PFSK-1 (cell line): ENCODE measurements at regions not wholly inside any gene's neighbourhood (a gene's known extent, or its start where the extent isn't known, plus 50 kb on each side); places are given as distances from the start of the nearest gene placed in this dataset.

Experiments used
- FOXP2 ChIP-seq: optimal IDR thresholded peaks from 2 replicates; pipeline ENCODE3; 2011; ENCODE audit warnings: borderline replicate concordance, control low read depth, inconsistent platforms; ENCODE audit not compliant: insufficient read depth; ENCODE audit errors: extremely low read length, extremely low read depth
- POLR2AphosphoS5 ChIP-seq: IDR thresholded peaks from 2 replicates; pipeline ENCODE4 v1.6.1; 2012; ENCODE audit warnings: low read depth, mild to moderate bottlenecking, control low read depth, low read length, moderate library complexity
- REST ChIP-seq, 2 experiments: IDR thresholded peaks; 2 replicates each; pipeline versions ENCODE4 v1.6.1 to v1.8.0; 2011 to 2012; ENCODE audit warnings: low read depth in 2 of 2, low read length in 2 of 2, control low read depth in 1 of 2, inconsistent platforms in 1 of 2, mild to moderate bottlenecking in 1 of 2, moderate library complexity in 1 of 2; ENCODE audit not compliant: insufficient read depth in 1 of 2
- SIN3A ChIP-seq: IDR thresholded peaks from 2 replicates; pipeline ENCODE4 v1.6.1; 2012; ENCODE audit warnings: mild to moderate bottlenecking, low read length, moderate library complexity, borderline replicate concordance; ENCODE audit not compliant: insufficient read depth
- TAF1 ChIP-seq: IDR thresholded peaks from 2 replicates; pipeline ENCODE4 v1.6.1; 2012; ENCODE audit warnings: low read length, control low read depth, borderline replicate concordance; ENCODE audit not compliant: insufficient read depth

DNA sequence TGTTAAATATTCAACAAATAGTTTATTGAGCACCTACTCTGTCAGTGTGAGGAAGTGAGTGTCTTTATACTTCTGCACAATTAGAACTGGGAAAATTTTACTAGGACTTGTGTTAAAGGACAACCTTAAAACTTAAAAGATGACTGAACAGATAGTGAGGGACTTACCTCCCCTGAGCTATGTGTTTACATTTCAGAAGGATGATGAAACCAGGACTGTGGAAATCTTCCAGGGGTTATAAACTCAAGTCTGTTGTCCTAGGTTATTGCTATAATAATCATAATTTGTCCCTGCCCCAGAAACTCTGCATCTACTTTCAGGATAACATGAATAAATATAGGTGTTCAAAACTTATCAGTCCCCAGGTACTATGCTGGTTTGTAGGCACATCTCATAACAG, 261.0 kb upstream of the MKLN1 start:
- TF ChIP-seq TAF1 (no peak), FOXP2 (no peak), SIN3A (no peak), POLR2AphosphoS5 (no peak), REST (IDR thresholded peaks at IDR 0.05; ENCODE audit: insufficient read depth in 1 of 2, low read depth in 2 of 2, low read length in 2 of 2) (no peak)

DNA sequence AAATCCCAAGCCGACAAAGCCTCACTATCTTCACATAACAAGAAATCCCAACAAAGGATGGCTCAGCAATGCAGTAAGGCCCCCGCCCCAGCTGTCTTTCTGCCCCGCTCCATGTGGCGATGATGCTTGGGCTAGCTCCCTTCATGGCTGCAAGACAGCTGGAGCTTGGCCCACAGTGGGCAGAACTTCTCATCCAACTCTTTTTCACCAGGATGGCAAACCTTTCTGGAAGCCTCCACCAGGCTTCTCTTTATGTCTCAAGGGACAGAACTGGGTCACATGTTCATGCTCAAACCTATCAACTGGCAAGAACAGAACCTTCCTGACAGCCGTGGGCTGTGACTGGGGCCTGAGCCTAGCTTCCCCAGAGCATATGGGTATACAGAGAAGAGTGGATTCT, 260.5 kb upstream of the MKLN1 start:
- TF ChIP-seq TAF1 (no peak), REST (IDR thresholded peaks at IDR 0.05; ENCODE audit: insufficient read depth in 1 of 2, low read depth in 2 of 2, low read length in 2 of 2) (no peak), SIN3A (no peak), POLR2AphosphoS5 (no peak), FOXP2 (no peak)

- TF ChIP-seq TAF1 = no peak
Observed at GRCh38 chr7:131068604-131069021, 259.1 kb upstream of the MKLN1 start.

GRCh38 chr7:131071786-131072504, 255.7 kb upstream of the MKLN1 start:
- TF ChIP-seq SIN3A = no peak
- TF ChIP-seq REST (IDR thresholded peaks at IDR 0.05; ENCODE audit: insufficient read depth in 1 of 2, low read depth in 2 of 2, low read length in 2 of 2) = no peak
- TF ChIP-seq FOXP2 = no peak
- no peak for TF ChIP-seq TAF1
- 0 out of 2 replicates have a peak, but pooled peaks have one; percentile 44 for TF ChIP-seq POLR2AphosphoS5

GRCh38 chr7:131072505-131073091, 255.1 kb upstream of the MKLN1 start:
- TF ChIP-seq REST (IDR thresholded peaks at IDR 0.05; ENCODE audit: insufficient read depth in 1 of 2, low read depth in 2 of 2, low read length in 2 of 2) = no peak
